ENCODE measurements at regions not wholly inside any gene's neighbourhood (a gene's known extent, or its start where the extent isn't known, plus 50 kb on each side); places are given as distances from the start of the nearest gene placed in this dataset.

DNA sequence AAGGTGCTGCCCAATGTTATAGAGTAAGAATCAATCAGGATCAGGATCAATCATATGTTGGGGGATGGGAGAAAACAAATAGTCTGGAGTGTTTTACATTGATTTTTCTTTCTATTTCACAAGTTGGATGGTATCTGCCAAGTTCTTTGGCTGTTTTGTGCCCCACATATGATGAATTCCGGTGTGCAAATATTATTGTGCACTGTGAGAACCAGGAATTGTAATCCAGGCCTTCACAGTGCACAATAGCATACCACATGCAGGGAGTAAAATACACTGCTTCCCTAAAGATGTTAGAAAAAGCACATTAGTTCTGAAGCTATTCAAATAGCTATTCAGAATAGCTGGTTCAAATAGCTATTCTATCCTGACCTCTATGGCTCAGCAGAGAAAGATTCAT, 133.7 kb downstream of the LCA5 start:
- TF ChIP-seq, protein P1, sequence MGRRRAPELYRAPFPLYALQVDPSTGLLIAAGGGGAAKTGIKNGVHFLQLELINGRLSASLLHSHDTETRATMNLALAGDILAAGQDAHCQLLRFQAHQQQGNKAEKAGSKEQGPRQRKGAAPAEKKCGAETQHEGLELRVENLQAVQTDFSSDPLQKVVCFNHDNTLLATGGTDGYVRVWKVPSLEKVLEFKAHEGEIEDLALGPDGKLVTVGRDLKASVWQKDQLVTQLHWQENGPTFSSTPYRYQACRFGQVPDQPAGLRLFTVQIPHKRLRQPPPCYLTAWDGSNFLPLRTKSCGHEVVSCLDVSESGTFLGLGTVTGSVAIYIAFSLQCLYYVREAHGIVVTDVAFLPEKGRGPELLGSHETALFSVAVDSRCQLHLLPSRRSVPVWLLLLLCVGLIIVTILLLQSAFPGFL (CRISPR knock-in tag; IDR thresholded peaks at IDR 0.05; ENCODE audit: borderline replicate concordance): no peak
- TF ChIP-seq, protein P2, sequence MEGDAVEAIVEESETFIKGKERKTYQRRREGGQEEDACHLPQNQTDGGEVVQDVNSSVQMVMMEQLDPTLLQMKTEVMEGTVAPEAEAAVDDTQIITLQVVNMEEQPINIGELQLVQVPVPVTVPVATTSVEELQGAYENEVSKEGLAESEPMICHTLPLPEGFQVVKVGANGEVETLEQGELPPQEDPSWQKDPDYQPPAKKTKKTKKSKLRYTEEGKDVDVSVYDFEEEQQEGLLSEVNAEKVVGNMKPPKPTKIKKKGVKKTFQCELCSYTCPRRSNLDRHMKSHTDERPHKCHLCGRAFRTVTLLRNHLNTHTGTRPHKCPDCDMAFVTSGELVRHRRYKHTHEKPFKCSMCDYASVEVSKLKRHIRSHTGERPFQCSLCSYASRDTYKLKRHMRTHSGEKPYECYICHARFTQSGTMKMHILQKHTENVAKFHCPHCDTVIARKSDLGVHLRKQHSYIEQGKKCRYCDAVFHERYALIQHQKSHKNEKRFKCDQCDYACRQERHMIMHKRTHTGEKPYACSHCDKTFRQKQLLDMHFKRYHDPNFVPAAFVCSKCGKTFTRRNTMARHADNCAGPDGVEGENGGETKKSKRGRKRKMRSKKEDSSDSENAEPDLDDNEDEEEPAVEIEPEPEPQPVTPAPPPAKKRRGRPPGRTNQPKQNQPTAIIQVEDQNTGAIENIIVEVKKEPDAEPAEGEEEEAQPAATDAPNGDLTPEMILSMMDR (IDR thresholded peaks at IDR 0.05): no peak
- TF ChIP-seq ZNF416 (CRISPR knock-in tag; IDR thresholded peaks at IDR 0.05) (no peak), CREM (CRISPR knock-in tag; IDR thresholded peaks at IDR 0.05) (no peak), FOXP1 (CRISPR knock-in tag; IDR thresholded peaks at IDR 0.05; ENCODE audit: borderline replicate concordance) (no peak), FOXJ3 (CRISPR knock-in tag; IDR thresholded peaks at IDR 0.05; ENCODE audit: borderline replicate concordance) (no peak), NFYB (CRISPR knock-in tag; conservative IDR thresholded peaks at IDR 0.05; ENCODE audit: low read depth) (no peak)
- TF ChIP-seq, protein P3, sequence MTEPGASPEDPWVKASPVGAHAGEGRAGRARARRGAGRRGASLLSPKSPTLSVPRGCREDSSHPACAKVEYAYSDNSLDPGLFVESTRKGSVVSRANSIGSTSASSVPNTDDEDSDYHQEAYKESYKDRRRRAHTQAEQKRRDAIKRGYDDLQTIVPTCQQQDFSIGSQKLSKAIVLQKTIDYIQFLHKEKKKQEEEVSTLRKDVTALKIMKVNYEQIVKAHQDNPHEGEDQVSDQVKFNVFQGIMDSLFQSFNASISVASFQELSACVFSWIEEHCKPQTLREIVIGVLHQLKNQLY (CRISPR knock-in tag; IDR thresholded peaks at IDR 0.05): no peak
- TF ChIP-seq, protein P4, sequence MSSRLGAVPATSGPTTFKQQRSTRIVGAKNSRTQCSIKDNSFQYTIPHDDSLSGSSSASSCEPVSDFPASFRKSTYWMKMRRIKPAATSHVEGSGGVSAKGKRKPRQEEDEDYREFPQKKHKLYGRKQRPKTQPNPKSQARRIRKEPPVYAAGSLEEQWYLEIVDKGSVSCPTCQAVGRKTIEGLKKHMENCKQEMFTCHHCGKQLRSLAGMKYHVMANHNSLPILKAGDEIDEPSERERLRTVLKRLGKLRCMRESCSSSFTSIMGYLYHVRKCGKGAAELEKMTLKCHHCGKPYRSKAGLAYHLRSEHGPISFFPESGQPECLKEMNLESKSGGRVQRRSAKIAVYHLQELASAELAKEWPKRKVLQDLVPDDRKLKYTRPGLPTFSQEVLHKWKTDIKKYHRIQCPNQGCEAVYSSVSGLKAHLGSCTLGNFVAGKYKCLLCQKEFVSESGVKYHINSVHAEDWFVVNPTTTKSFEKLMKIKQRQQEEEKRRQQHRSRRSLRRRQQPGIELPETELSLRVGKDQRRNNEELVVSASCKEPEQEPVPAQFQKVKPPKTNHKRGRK (CRISPR knock-in tag; IDR thresholded peaks at IDR 0.05; ENCODE audit: borderline replicate concordance): no peak
- TF ChIP-seq, protein P5, sequence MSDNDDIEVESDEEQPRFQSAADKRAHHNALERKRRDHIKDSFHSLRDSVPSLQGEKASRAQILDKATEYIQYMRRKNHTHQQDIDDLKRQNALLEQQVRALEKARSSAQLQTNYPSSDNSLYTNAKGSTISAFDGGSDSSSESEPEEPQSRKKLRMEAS (CRISPR knock-in tag; IDR thresholded peaks at IDR 0.05): no peak
